HG03045 (cell line): ENCODE measurements at regions not wholly inside any gene's neighbourhood (a gene's known extent, or its start where the extent isn't known, plus 50 kb on each side); places are given as distances from the start of the nearest gene placed in this dataset.

Experiments
- ATAC-seq: cut with Tn5 transposase; IDR thresholded peaks from one replicate; pipeline ENCODE4 v1.9.1; 2021; ENCODE audit warnings: mild to moderate bottlenecking, moderate library complexity; ENCODE audit not compliant: unreplicated experiment

DNA sequence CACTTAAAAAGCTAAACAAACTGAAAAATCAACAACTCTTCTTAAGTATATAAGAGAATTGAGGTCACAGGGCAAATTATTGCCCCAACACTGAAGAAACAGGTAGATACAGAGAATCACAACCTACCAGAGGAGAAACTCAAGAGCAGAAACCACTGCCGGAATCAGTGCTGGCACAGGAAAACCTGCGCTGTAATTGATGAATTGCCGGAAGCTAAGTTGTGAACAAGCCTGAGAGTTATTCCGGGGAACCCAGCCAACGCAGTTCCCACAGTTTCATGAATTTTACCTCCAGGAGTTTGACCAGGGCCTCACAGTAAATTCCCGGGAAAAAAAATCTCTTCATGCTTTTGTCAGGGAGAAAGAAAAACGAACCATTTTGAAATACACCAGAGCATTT is 657.1 kb upstream of the BRINP3 start:
- no peak for ATAC-seq

- no peak for ATAC-seq
Observed at GRCh38 chr1:191140038-191140437, 662.4 kb upstream of the BRINP3 start.

GRCh38 chr1:191142748-191143147 is 665.1 kb upstream of the BRINP3 start:
- no peak for ATAC-seq

- no peak for ATAC-seq
Observed at GRCh38 chr1:191145834-191146233, 668.2 kb upstream of the BRINP3 start.

- no peak for ATAC-seq
Observed at GRCh38 chr1:191151321-191151807, 673.7 kb upstream of the BRINP3 start.

GRCh38 chr1:191152776-191153175 is 675.1 kb upstream of the BRINP3 start:
- no peak for ATAC-seq

DNA sequence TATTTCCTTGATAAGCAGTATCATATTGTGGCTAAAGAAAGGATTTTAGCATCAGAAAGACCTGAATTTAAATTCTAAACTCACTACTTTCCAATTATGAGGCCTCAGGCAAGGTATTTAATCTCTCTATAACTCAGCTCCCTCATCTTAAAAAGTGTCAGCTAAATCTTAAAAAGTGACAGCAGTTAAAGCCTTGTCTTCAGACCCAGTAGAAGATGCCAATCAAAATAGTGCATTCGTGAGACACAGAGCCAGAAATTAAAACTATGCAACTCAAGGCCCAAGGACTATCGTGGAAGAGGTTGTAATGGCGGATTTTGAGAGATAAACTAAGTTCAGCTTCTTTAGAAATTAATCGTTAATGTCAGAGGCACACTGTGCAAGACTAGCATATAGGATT is 677.5 kb upstream of the BRINP3 start:
- no peak for ATAC-seq

GRCh38 chr1:191160837-191161236 is 683.2 kb upstream of the BRINP3 start:
- no peak for ATAC-seq

DNA sequence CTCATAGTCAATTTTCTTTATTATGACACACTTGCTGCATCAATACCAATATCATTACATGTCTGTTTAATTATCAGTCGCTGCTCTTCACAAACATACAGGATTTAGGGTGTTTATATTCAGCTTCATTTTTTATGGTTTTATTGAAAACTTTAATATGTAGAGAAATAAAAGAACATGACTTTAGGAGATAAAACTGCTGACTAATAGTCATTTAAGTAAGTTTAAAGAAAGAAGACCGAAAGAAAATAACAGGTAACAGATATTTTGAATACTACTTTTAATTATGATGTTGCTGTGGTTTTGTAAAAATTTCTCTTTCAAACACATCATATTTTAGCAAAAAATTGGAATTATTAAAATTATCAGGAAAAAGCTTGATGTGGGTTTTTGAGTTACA is 685.1 kb upstream of the BRINP3 start:
- no peak for ATAC-seq

DNA sequence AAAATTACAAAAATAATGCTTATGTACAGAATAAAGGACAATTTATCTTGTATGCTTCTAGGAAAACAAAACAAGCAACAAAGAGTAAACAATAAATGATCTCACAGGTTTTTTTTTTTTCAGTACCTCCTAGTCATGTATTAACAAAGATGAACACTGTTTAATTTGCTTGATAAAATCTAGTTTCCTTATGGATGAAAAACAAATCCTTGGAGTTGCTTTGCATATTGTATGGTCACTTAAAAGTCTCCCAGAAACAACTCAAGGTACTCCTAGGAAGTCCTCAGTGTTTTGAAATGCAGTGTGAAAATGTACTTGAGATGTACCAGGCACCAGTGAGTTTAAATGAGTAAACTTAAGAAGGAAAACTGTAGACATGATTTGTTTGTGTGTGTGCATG is 686.0 kb upstream of the BRINP3 start:
- ATAC-seq = no peak

DNA sequence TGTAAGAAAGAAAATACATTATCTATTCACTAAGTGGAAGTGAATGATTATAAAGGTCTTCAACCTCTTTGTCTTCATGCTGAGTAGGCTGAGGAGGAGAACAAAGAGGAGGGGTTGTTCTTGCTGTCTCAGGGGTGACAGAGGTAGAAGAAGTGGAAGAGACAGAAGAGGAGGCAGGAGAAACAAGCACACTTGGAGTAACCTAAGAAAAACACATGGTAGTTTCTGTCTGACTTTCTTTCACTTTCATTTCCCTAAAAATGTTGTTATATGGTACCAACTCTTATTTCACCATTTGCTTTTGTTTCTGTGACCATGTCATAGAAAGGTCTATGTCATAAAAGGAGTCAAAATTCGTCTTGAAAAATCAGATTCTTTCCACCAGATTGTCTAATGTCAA is 696.6 kb upstream of the BRINP3 start:
- peak; percentile 100 for ATAC-seq

GRCh38 chr1:191176131-191176530 is 698.5 kb upstream of the BRINP3 start:
- no peak for ATAC-seq

GRCh38 chr1:191206513-191207207 is 729.0 kb upstream of the BRINP3 start:
- no peak for ATAC-seq

GRCh38 chr1:191222206-191222605 is 744.5 kb upstream of the BRINP3 start:
- ATAC-seq = no peak

DNA sequence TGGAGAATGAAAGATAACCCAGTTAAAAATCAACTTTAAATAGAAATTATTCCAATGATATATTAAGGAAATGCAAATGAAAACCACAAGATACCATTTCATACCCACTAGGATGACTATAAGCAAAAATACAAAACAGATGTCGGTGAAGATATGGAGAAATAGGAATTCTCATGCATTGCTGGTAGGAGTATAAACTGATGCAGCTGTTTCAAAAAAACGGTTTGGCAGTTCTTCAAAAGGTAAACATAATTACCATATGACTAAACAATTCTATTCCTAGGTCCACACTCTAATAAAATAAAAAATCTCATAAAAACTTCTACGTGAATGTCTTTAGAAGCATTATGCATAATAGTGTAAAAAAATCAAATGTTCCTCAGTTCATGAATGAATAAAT is 763.3 kb upstream of the BRINP3 start:
- no peak for ATAC-seq

GRCh38 chr1:191255354-191256054 is 777.8 kb upstream of the BRINP3 start:
- ATAC-seq = no peak

DNA sequence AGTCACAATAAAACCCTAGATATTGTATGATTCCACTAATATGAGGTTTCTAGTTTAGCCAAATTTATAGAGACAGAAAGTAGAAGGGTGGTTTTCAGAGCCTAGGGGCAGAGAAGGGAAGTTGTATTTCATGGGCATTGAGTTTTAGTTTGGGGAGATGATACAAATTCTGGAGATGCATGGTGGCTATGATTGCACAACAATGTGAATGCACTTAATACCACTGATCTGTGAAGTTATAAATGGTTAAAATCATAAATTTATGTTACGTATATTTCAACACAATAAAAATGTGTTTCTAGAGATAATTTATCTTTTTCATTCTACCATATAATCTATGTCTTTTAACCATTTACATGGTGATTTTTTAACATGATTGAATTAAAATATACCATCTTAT is 779.3 kb upstream of the BRINP3 start:
- ATAC-seq = no peak

- ATAC-seq = no peak
Observed at GRCh38 chr1:191260056-191260455, 782.4 kb upstream of the BRINP3 start.

GRCh38 chr1:191261111-191261510 is 783.4 kb upstream of the BRINP3 start:
- no peak for ATAC-seq

GRCh38 chr1:191279266-191279800 is 801.7 kb upstream of the BRINP3 start:
- no peak for ATAC-seq

- ATAC-seq = no peak
Observed at GRCh38 chr1:191284175-191284574, 806.5 kb upstream of the BRINP3 start.

- no peak for ATAC-seq
Observed at GRCh38 chr1:191290441-191290840, 812.8 kb upstream of the BRINP3 start.
